ENCODE measurements at regions not wholly inside any gene's neighbourhood (a gene's known extent, or its start where the extent isn't known, plus 50 kb on each side); places are given as distances from the start of the nearest gene placed in this dataset.

- no peak for TF ChIP-seq CTCF (IDR thresholded peaks at IDR 0.05; ENCODE audit: low read length)
- no peak for TF ChIP-seq EZH2 (IDR thresholded peaks at IDR 0.05; ENCODE audit: borderline replicate concordance, low read length)
Measured at GRCh38 chr12:13374793-13375192, 178.3 kb downstream of the EMP1 start.

All from OCI-LY1 (cell line).